PC-9 (cell line): ENCODE measurements at regions not wholly inside any gene's neighbourhood (a gene's known extent, or its start where the extent isn't known, plus 50 kb on each side); places are given as distances from the start of the nearest gene placed in this dataset.

Experiments used
- BruUV-seq: library from RNA; stranded (reverse); fragments of 400-500 nt; replicated peaks from 2 replicates; lab custom pipeline; 2021; lab: Mats Ljungman, UMichigan
- CTCF ChIA-PET: fragments of 300-600 bp; sonication (Branson Sonifier 250); formaldehyde crosslinking; loops from one replicate; lab custom pipeline; 2022; ENCODE audit warnings: antibody characterized with exemption; lab: Charles Lee
- POLR2A ChIA-PET: fragments of 300-600 bp; sonication (Branson Sonifier 250); formaldehyde crosslinking; loops from one replicate; lab custom pipeline; 2022; ENCODE audit warnings: antibody characterized with exemption; ENCODE audit not compliant: unreplicated experiment; lab: Charles Lee
- DNase-seq, 2 experiments: peaks; one replicate each; pipeline versions ENCODE4 v3.0.0 to v3.0.0-alpha.2; 2015 to 2022; ENCODE audit warnings: mixed read lengths in 1 of 2
- H2AFZ ChIP-seq: fragments of 200-600 bp; sonication (generic); 2 replicates; pipeline ENCODE4 v1.8.1; 2017; ENCODE audit warnings: antibody characterized with exemption
- H3F3A ChIP-seq: fragments of 200-600 bp; sonication (generic); 2 replicates; pipeline ENCODE4 v1.8.1; 2017; ENCODE audit warnings: antibody characterized with exemption, mild to moderate bottlenecking, low read depth; ENCODE audit not compliant: insufficient read depth
- H3K27ac ChIP-seq: fragments of 200-600 bp; sonication (generic); 2 replicates; pipeline ENCODE4 v1.6.1; 2016; ENCODE audit warnings: mixed run types
- H3K27me3 ChIP-seq: fragments of 200-600 bp; sonication (generic); 2 replicates; pipeline ENCODE4 v1.6.1; 2016; ENCODE audit warnings: low read depth, mixed run types; ENCODE audit not compliant: insufficient read depth
- H3K36me3 ChIP-seq: fragments of 200-600 bp; sonication (generic); 2 replicates; pipeline ENCODE4 v1.6.1; 2016; ENCODE audit warnings: low read depth, mixed run types
- H3K4me1 ChIP-seq: fragments of 200-600 bp; sonication (generic); replicated peaks from 2 replicates; pipeline ENCODE4 v1.6.1; 2016; ENCODE audit warnings: mixed run types; ENCODE audit not compliant: insufficient read depth
- H3K4me2 ChIP-seq: fragments of 200-600 bp; sonication (generic); 2 replicates; pipeline ENCODE4 v1.6.1; 2017; ENCODE audit warnings: mixed run types
- H3K4me3 ChIP-seq: fragments of 200-600 bp; sonication (generic); 2 replicates; pipeline ENCODE4 v1.6.1; 2016; ENCODE audit warnings: mixed run types
- H3K79me2 ChIP-seq: fragments of 200-600 bp; sonication (generic); 2 replicates; pipeline ENCODE4 v1.6.1; 2017; ENCODE audit warnings: low read depth, mixed run types
- H3K9me2 ChIP-seq: fragments of 200-600 bp; sonication (generic); 2 replicates; pipeline ENCODE4 v1.8.1; 2017; ENCODE audit warnings: mild to moderate bottlenecking; ENCODE audit not compliant: insufficient read depth
- H3K9me3 ChIP-seq: fragments of 200-600 bp; sonication (generic); 2 replicates; pipeline ENCODE4 v1.8.1; 2016; ENCODE audit warnings: low read depth; ENCODE audit not compliant: insufficient read depth
- H4K20me1 ChIP-seq: fragments of 200-600 bp; sonication (generic); 2 replicates; pipeline ENCODE4 v1.8.1; 2017; ENCODE audit not compliant: insufficient read depth
- CTCF ChIP-seq: fragments of 200-600 bp; sonication (generic); conservative IDR thresholded peaks from 2 replicates; pipeline ENCODE4 v1.6.1; 2017; ENCODE audit warnings: mixed run types, antibody characterized with exemption, mild to moderate bottlenecking, moderate library complexity
- EZH2 ChIP-seq: fragments of 200-600 bp; sonication (generic); IDR thresholded peaks from 2 replicates; pipeline ENCODE4 v1.8.0; 2017; ENCODE audit warnings: antibody characterized with exemption, low read depth
- intact Hi-C: fragments of 100-400 bp; cut with micrococcal nuclease; formaldehyde crosslinking; loops from one replicate; pipeline ENCODE4 v1.10.0; 2022; ENCODE audit not compliant: unreplicated experiment

GRCh38 chr1:168788258-168788657 is 59.3 kb upstream of the DPT start:
- H3F3A ChIP-seq, result no peaks in the 10 kb centered on the region
- intact Hi-C loops, result no loop called here
- H4K20me1 ChIP-seq, result no peaks in the 10 kb centered on the region
- CTCF ChIA-PET, result no interaction called here
- no peak overlapping the region for H3K4me2 ChIP-seq
- DNase-seq, result no peak
- no peak overlapping the region for H3K27ac ChIP-seq
- no peak overlapping the region for H2AFZ ChIP-seq
- H3K4me1 ChIP-seq, result no peaks in the 10 kb centered on the region
- H3K27me3 ChIP-seq, result no peaks in the 10 kb centered on the region
- no peaks in the 10 kb centered on the region; the same call in 1 of the 2 replicates for H3K9me2 ChIP-seq
- TF ChIP-seq CTCF (no peak), EZH2 (no peak)
- H3K4me3 ChIP-seq, result no peak overlapping the region
- no peaks in the 10 kb centered on the region for H3K79me2 ChIP-seq
- H3K36me3 ChIP-seq, result no peaks in the 10 kb centered on the region
- POLR2A ChIA-PET, result no interaction called here
- no peaks in the 10 kb centered on the region for H3K9me3 ChIP-seq
- BruUV-seq, result no TSS peak

- no peak overlapping the region for H2AFZ ChIP-seq
- no peaks in the 10 kb centered on the region for H3K4me1 ChIP-seq
- ChIA-PET POLR2A (no interaction called here), CTCF (no interaction called here)
- H3K36me3 ChIP-seq, result no peaks in the 10 kb centered on the region
- no peak for TF ChIP-seq CTCF
- TF ChIP-seq EZH2, result no peak
- BruUV-seq, result no TSS peak
- H4K20me1 ChIP-seq, result no peaks in the 10 kb centered on the region
- no peaks in the 10 kb centered on the region for H3K27me3 ChIP-seq
- no peak overlapping the region for H3K4me2 ChIP-seq
- intact Hi-C loops, result no loop called here
- H3K9me2 ChIP-seq, result no peaks in the 10 kb centered on the region
- H3K79me2 ChIP-seq, result no peaks in the 10 kb centered on the region
- no peaks in the 10 kb centered on the region for H3F3A ChIP-seq
- no peak overlapping the region for H3K4me3 ChIP-seq
- no peak for DNase-seq
- H3K27ac ChIP-seq, result no peak overlapping the region
- no peaks in the 10 kb centered on the region for H3K9me3 ChIP-seq
Observed at GRCh38 chr1:168789501-168789900, 60.5 kb upstream of the DPT start.

GRCh38 chr1:168792142-168792541 is 63.1 kb upstream of the DPT start:
- ChIA-PET CTCF (no interaction called here), POLR2A (no interaction called here)
- H3K4me3 ChIP-seq, result no peak overlapping the region
- no peaks in the 10 kb centered on the region for H3K27me3 ChIP-seq
- intact Hi-C loops, result no loop called here
- H3K79me2 ChIP-seq, result no peaks in the 10 kb centered on the region
- no peaks in the 10 kb centered on the region for H3K9me3 ChIP-seq
- TF ChIP-seq CTCF (no peak), EZH2 (no peak)
- no peaks in the 10 kb centered on the region for H3K36me3 ChIP-seq
- no peaks in the 10 kb centered on the region for H3K4me1 ChIP-seq
- no peak overlapping the region for H3K4me2 ChIP-seq
- H3K9me2 ChIP-seq, result no peaks in the 10 kb centered on the region
- no peak for DNase-seq
- no peaks in the 10 kb centered on the region for H3F3A ChIP-seq
- BruUV-seq, result no TSS peak
- no peak overlapping the region for H3K27ac ChIP-seq
- no peaks in the 10 kb centered on the region for H4K20me1 ChIP-seq
- H2AFZ ChIP-seq, result no peak overlapping the region
